Adrenal gland (tissue), 5 donors: ENCODE measurements at regions not wholly inside any gene's neighbourhood (a gene's known extent, or its start where the extent isn't known, plus 50 kb on each side); places are given as distances from the start of the nearest gene placed in this dataset.

Experiments used
- POLR2A ChIP-seq, 2 donors: fragments of 450-650 bp; IDR thresholded peaks; one replicate each; pipeline ENCODE4 v1.6.1; 2017; ENCODE audit warnings: antibody characterized with exemption in 2 of 2, mild to moderate bottlenecking in 2 of 2, moderate library complexity in 1 of 2
- TF ChIP-seq, protein P1 (sequence below), 6 experiments: fragments of 450-650 bp in 4 of 6; fragments of 200-600 bp in 2 of 6; sonication (generic) in 1 of 6; IDR thresholded peaks; 1 replicate in 5 of 6; 2 replicates in 1 of 6; pipeline versions ENCODE4 v1.5.1 to v1.8.0; 2016 to 2021; ENCODE audit warnings: antibody characterized with exemption in 6 of 6, mild to moderate bottlenecking in 2 of 6, moderate library complexity in 1 of 6
- donor health status: DM: no; HTN: no; CAD: no.

DNA sequence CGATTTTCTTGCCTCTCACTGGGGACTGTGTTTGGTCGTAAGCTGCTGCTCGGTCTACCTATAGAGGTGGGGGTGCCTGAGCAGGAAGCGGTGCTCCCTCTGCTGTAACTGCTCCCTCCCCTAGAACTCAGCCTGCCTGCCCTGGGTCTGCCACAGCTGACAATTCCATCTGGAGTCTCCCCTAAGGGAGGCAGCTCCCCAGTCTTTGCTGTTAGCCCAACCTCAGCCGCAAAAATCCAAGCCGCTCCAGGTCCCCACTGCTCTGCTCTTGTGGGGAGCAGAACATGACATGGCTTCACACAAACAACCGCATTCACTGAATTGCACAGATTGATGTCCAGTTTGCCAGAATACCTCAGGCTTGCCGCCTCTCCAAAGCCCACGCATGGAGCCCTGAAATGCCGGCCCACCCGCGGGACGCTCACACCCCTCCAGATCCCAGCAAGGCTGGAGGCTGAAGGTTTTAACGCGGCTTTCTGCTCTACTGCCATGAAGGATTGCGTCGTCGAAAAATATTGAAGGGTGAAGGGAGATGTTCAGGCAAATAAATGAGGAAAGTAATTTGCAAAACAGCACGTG is 221.5 kb upstream of the FOXF1 start:
- no peak for TF ChIP-seq POLR2A (IDR thresholded peaks at IDR 0.05)
- TF ChIP-seq, protein P1, sequence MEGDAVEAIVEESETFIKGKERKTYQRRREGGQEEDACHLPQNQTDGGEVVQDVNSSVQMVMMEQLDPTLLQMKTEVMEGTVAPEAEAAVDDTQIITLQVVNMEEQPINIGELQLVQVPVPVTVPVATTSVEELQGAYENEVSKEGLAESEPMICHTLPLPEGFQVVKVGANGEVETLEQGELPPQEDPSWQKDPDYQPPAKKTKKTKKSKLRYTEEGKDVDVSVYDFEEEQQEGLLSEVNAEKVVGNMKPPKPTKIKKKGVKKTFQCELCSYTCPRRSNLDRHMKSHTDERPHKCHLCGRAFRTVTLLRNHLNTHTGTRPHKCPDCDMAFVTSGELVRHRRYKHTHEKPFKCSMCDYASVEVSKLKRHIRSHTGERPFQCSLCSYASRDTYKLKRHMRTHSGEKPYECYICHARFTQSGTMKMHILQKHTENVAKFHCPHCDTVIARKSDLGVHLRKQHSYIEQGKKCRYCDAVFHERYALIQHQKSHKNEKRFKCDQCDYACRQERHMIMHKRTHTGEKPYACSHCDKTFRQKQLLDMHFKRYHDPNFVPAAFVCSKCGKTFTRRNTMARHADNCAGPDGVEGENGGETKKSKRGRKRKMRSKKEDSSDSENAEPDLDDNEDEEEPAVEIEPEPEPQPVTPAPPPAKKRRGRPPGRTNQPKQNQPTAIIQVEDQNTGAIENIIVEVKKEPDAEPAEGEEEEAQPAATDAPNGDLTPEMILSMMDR (IDR thresholded peaks at IDR 0.05), result no peak
